Cardiac fibroblast (primary cell): ENCODE measurements at regions not wholly inside any gene's neighbourhood (a gene's known extent, or its start where the extent isn't known, plus 50 kb on each side); places are given as distances from the start of the nearest gene placed in this dataset.
"Not testable (repeated sequence)": the region's sequence is repeated elsewhere in the genome, so short reads cannot be mapped to it uniquely, and the experiment has no call there.

Experiments
- DNase-seq, 2 donors: peaks; one replicate each; pipeline versions ENCODE4 v3.0.0 to v3.0.0-alpha.2; 2010; ENCODE audit warnings: low read depth in 2 of 2
- H3K4me3 ChIP-seq, 2 donors: replicated peaks in 1 of 2; 1 replicate in 1 of 2; 2 replicates in 1 of 2; pipeline ENCODE4 v1.5.1; 2011; ENCODE audit warnings: low read depth in 2 of 2, low read length in 2 of 2, mild to moderate bottlenecking in 2 of 2, moderate library complexity in 1 of 2
- TF ChIP-seq, protein P1 (sequence below): IDR thresholded peaks from one replicate; pipeline ENCODE4 v1.5.1; 2011; ENCODE audit warnings: low read depth, mild to moderate bottlenecking, low read length, inconsistent platforms

DNA sequence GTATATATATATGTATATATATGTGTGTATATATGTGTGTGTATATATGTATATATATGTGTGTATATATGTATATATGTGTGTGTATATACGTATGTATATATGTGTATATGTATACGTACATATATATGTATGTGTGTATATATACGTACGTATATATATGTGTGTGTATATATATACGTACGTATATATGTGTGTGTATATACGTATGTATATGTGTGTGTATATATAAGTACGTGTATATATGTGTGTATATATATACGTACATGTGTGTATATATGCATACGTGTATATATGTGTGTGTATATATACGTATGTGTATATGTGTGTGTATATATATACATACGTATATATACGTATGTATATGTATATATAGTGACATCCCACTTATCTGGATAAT is 154.4 kb downstream of the CDRT15L2 start:
- H3K4me3 ChIP-seq = no peak overlapping the region
- TF ChIP-seq, protein P1, sequence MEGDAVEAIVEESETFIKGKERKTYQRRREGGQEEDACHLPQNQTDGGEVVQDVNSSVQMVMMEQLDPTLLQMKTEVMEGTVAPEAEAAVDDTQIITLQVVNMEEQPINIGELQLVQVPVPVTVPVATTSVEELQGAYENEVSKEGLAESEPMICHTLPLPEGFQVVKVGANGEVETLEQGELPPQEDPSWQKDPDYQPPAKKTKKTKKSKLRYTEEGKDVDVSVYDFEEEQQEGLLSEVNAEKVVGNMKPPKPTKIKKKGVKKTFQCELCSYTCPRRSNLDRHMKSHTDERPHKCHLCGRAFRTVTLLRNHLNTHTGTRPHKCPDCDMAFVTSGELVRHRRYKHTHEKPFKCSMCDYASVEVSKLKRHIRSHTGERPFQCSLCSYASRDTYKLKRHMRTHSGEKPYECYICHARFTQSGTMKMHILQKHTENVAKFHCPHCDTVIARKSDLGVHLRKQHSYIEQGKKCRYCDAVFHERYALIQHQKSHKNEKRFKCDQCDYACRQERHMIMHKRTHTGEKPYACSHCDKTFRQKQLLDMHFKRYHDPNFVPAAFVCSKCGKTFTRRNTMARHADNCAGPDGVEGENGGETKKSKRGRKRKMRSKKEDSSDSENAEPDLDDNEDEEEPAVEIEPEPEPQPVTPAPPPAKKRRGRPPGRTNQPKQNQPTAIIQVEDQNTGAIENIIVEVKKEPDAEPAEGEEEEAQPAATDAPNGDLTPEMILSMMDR = no peak
- no peak for DNase-seq

DNA sequence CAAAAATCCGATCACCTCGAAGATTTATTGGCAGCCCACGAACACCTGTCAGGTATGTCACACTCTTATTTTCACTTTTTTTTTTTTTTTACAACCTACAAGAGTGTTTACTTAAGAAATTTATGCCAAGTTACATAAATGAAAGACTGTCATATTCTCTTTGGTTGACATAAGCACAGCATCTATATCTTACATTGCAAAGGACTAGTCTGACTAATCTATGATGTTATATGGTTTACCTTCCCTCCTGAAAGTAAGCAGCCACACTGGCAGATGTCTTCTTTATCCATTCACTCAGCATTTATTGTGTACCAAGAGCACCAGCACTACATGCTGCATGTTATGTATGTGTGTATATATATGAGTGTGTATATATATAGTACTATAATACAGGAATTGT is 156.3 kb downstream of the CDRT15L2 start:
- H3K4me3 ChIP-seq = no peak overlapping the region
- DNase-seq = no peak
- TF ChIP-seq, protein P1 = no peak

DNA sequence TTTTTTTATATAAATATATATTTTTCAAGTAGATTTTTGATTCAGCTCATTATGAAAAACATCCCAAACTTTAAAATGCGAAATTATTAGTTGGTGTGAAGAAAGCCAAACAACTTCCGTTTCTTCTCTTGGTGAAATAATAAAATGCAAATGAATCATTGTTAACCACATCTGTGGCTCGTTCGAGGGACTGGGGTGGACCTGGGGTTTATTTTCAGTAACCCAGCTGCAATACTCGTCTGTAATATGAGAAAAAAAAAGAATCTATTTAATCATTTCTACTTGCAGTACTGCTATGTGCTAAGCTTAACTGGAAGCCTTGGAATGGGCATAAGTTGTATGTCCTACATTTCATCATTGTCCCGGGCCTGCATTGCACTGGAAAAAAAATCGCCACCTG is 158.1 kb downstream of the CDRT15L2 start:
- not testable (repeated sequence) for DNase-seq, H3K4me3 ChIP-seq

DNA sequence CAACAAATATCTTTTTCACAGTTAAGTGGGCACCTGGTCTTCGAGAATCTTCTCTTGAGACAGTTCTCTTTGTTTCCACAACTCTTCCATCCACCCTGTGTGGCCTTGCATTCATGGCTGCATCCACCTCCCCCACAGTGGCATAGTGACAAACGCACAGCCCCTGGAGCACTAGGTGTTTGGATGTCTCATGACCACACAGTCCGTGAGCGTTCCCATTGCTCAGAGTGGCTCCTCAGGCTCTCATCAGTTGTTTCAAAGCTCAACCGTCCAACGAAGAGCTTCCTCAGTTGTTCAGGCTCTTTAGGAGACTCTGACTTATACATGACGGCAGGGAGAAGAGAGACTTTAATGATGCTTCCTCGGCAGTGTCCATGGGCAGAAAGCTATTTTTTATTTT is 191.6 kb downstream of the CDRT15L2 start:
- TF ChIP-seq, protein P1 = no peak
- no peak overlapping the region for H3K4me3 ChIP-seq
- no peak for DNase-seq

DNA sequence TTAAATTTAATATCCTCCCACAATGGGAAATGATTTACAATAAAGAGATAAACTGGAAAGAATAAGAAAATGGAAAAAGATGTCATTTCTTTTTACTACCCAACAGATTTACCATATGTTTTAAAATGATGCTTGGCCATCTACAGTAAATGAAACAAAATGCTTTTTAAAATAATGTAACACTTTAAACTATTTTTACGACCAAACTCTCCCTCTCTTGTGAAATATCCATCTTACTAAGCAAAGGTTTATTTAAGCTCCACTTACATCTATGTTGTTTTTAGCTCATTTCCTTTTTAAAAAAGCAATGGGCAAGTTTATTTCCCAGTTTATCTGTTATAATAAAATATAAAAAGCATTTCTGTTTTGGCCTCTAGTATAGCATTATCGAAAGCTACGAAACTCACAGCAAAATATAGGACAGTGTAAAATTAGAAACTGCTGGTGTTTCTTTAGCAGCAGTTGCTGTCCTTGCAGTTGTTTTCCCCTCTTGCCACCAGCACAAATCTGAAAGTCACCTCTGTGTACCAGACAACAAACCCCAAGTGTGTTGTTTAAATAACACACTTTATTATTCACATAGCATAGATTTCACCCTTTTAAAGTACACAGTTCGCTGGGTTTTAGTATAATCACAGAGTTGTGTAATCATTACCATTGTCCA is 195.1 kb downstream of the CDRT15L2 start:
- TF ChIP-seq, protein P1 = no peak
- DNase-seq = no peak
- no peak overlapping the region for H3K4me3 ChIP-seq

DNA sequence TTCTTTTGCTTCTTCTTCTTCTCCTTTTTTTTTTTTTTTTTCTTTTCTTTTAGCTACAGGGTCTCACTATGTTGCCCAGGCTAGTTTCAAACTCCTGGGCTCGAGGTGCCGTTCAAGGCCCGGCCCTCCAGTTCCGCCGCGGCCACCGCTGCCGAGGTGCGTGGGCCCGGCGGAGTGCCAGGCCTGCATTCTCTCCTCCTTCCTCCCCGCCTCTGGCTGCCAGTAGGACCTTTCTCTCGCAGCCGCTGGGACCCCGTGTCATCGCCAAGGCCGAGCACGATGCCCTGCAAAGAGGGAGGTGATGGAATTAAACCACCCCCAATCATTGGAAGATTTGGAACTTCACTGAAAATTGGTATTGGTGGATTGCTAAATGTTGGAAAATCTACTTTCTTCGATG is 195.8 kb downstream of the CDRT15L2 start:
- no peak overlapping the region for H3K4me3 ChIP-seq
- no peak for DNase-seq
- TF ChIP-seq, protein P1 = no peak

DNA sequence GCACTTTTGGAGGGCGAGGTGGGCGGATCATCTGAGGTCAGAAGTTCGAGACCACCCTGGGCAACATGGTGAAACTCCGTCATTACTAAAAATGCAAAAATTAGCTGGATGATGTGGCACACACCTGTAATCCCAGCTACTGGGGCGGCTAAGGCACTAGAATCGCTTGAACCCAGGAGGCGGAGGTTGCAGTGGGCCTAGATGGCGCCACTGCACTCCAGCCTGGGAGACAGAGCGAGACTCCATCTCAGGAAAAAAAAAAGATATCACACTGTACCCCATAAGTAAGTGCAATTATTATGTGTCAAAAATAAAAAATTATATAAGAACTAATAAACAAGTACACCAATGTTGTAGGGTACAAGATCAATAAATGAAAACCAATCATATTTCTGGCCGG is 200.0 kb downstream of the CDRT15L2 start:
- no peak overlapping the region for H3K4me3 ChIP-seq

More for the DNA sequence above, 200.0 kb downstream of the CDRT15L2 start:
- TF ChIP-seq, protein P1 = no peak
- no peak for DNase-seq
